K562 (cell line): ENCODE measurements at regions not wholly inside any gene's neighbourhood (a gene's known extent, or its start where the extent isn't known, plus 50 kb on each side); places are given as distances from the start of the nearest gene placed in this dataset.

Source experiments
- BCLAF1 ChIP-seq, 2 experiments: fragments of 450-650 bp in 1 of 2; IDR thresholded peaks; 2 replicates each; pipeline ENCODE4 v1.6.1; 2011 to 2017; ENCODE audit warnings: low read depth in 2 of 2, antibody characterized with exemption in 1 of 2, borderline replicate concordance in 1 of 2, low read length in 1 of 2, mild to moderate bottlenecking in 1 of 2, mixed read lengths in 1 of 2; ENCODE audit not compliant: control insufficient read depth in 1 of 2
- CHD4 ChIP-seq: fragments of 200-600 bp; sonication (generic); IDR thresholded peaks from 3 replicates; pipeline ENCODE4 v1.6.1; 2012; ENCODE audit warnings: low read depth, mild to moderate bottlenecking, mixed read lengths, low read length, inconsistent platforms; ENCODE audit not compliant: insufficient read depth, insufficient replicate concordance, poor library complexity, severe bottlenecking
- E2F8 ChIP-seq: fragments of 450-650 bp; IDR thresholded peaks from 2 replicates; pipeline ENCODE4 v1.7.1; 2018; ENCODE audit warnings: mild to moderate bottlenecking, low read depth; ENCODE audit not compliant: partially characterized antibody
- ESRRB ChIP-seq: fragments of 250-450 bp; sonication (Bioruptor Pico); IDR thresholded peaks from 2 replicates; pipeline ENCODE4 v1.5.0; 2020; ENCODE audit warnings: mild to moderate bottlenecking, moderate library complexity, borderline replicate concordance
- EZH2 ChIP-seq: IDR thresholded peaks from 2 replicates; pipeline ENCODE4 v1.6.1; 2012; ENCODE audit warnings: low read depth, mild to moderate bottlenecking, inconsistent platforms, low read length, borderline replicate concordance
- NR0B1 ChIP-seq: fragments of 450-650 bp; IDR thresholded peaks from one replicate; pipeline ENCODE4 v1.6.1; 2018; ENCODE audit warnings: mild to moderate bottlenecking, moderate library complexity; ENCODE audit not compliant: partially characterized antibody
- PREB ChIP-seq: sonication (generic); formaldehyde crosslinking; IDR thresholded peaks from 2 replicates; pipeline ENCODE4 v1.8.1; 2023; ENCODE audit warnings: mild to moderate bottlenecking, missing genetic modification reagents
- SIX5 ChIP-seq, 2 experiments: IDR thresholded peaks; 2 replicates each; pipeline ENCODE4 v1.6.1; 2011; ENCODE audit warnings: low read length in 2 of 2, borderline replicate concordance in 1 of 2, low read depth in 1 of 2, mild to moderate bottlenecking in 1 of 2, moderate library complexity in 1 of 2; ENCODE audit not compliant: insufficient read depth in 1 of 2
- TCF7L2 ChIP-seq: fragments of 150-350 bp; IDR thresholded peaks from 2 replicates; pipeline ENCODE4 v1.6.1; 2016; ENCODE audit warnings: low read depth, mild to moderate bottlenecking, low read length, moderate library complexity
- ZBTB11 ChIP-seq, 3 experiments: fragments of 200-800 bp in 1 of 3; fragments of 250-450 bp in 1 of 3; fragments of 450-650 bp in 1 of 3; sonication (Bioruptor Pico) in 1 of 3; sonication (Bioruptor generic) in 1 of 3; formaldehyde crosslinking in 1 of 3; IDR thresholded peaks; 2 replicates each; pipeline versions ENCODE4 v1.6.1 to v1.8.0; 2016 to 2022; ENCODE audit warnings: mild to moderate bottlenecking in 2 of 3, missing genetic modification characterization in 2 of 3, missing compliant biosample characterization in 1 of 3, moderate library complexity in 1 of 3

- TF ChIP-seq SIX5 (IDR thresholded peaks at IDR 0.05; ENCODE audit: borderline replicate concordance in 1 of 2, insufficient read depth in 1 of 2, low read depth in 1 of 2, low read length in 2 of 2) (no peak), EZH2 (no peak), BCLAF1 (IDR thresholded peaks at IDR 0.05; ENCODE audit: borderline replicate concordance in 1 of 2, control insufficient read depth in 1 of 2, low read depth in 2 of 2, low read length in 1 of 2) (no peak), ZBTB11 (CRISPR knock-in tag; IDR thresholded peaks at IDR 0.05) (no peak), PREB (CRISPR knock-in tag) (no peak), NR0B1 (no peak), CHD4 (no peak), E2F8 (no peak), TCF7L2 (no peak), ESRRB (CRISPR knock-in tag) (no peak)
Observed at GRCh38 chr5:164934561-164934960, 1429.1 kb downstream of the MAT2B start.
